ENCODE measurements at regions not wholly inside any gene's neighbourhood (a gene's known extent, or its start where the extent isn't known, plus 50 kb on each side); places are given as distances from the start of the nearest gene placed in this dataset.

DNA sequence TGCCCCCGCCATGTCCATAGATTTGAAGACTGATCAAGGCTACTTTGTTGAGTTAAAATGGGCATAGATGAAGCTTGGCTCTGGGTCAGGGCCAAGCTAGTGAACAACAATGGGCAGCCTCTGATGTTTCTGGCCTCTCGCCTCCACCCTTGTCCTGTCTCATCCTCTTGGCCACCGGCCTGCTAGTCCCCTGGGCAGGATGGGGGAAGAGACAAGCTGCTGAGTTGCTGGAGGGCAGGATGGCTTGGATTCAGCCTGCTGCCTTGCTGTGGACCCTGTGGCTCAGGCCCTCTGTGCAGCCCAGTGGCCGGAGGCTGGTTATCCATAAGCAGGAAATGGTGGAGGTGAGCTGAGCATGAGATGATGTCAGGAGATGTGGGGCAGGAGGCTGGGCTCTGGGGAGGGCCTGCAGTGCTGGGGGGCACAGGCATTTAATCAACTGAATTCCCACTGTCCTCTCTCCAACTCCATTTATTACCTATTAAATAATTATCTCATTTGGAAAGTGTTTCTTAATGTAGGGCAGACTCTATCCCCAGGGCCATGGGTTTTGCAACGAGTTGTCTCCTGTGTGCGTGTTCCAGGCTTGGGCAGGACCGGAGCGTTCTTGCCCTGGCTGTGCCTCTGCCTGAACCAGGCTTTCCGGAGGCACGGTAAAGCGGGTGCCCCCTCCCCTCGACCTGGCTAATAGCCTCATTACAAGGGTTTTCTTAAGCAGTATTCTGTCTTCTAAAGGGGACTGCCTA lies 122.9 kb downstream of the GLI2 start:
- ATAC-seq: no peak
- peak in 1 of 3 donors; percentile 10 for DNase-seq
- Histone ChIP-seq H3K4me3 (no peak overlapping the region), H3K4me1 (ENCODE audit: low read depth) (no peaks in the 10 kb centered on the region), H3K9me3 (no peaks in the 10 kb centered on the region), H3K36me3 (ENCODE audit: low read depth) (no peaks in the 10 kb centered on the region)
- intact Hi-C loops (cut with DNase I, micrococcal nuclease): no loop called here
- TF ChIP-seq, protein P1, sequence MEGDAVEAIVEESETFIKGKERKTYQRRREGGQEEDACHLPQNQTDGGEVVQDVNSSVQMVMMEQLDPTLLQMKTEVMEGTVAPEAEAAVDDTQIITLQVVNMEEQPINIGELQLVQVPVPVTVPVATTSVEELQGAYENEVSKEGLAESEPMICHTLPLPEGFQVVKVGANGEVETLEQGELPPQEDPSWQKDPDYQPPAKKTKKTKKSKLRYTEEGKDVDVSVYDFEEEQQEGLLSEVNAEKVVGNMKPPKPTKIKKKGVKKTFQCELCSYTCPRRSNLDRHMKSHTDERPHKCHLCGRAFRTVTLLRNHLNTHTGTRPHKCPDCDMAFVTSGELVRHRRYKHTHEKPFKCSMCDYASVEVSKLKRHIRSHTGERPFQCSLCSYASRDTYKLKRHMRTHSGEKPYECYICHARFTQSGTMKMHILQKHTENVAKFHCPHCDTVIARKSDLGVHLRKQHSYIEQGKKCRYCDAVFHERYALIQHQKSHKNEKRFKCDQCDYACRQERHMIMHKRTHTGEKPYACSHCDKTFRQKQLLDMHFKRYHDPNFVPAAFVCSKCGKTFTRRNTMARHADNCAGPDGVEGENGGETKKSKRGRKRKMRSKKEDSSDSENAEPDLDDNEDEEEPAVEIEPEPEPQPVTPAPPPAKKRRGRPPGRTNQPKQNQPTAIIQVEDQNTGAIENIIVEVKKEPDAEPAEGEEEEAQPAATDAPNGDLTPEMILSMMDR (IDR thresholded peaks at IDR 0.05): no peak

DNA sequence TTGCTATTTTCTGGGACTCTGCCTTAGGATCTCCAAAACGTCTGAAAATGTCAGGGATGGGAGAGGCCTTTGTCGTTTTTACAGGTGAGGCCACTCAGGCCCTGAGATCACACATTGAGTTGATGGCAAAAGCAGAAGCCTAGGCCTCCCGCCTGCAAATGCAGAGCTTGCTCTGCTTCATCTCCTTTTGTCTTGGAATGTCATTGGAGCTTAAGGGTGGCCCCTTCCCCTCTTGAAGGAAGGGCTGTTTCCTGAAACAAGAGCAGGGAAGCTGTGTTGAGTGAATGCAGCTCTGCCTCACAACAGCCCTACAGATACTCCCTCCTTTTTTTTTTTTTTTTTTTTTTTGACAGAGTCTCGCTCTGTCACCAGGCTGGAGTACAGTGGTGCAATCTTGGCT lies 123.5 kb downstream of the GLI2 start:
- intact Hi-C loops (cut with DNase I, micrococcal nuclease): no loop called here
- H3K4me1 ChIP-seq (ENCODE audit: low read depth): no peaks in the 10 kb centered on the region
- no peak overlapping the region for H3K4me3 ChIP-seq
- H3K9me3 ChIP-seq: no peaks in the 10 kb centered on the region
- ATAC-seq (no peak), DNase-seq (no peak)
- H3K36me3 ChIP-seq (ENCODE audit: low read depth): no peaks in the 10 kb centered on the region
- TF ChIP-seq, protein P1 (IDR thresholded peaks at IDR 0.05): no peak

DNA sequence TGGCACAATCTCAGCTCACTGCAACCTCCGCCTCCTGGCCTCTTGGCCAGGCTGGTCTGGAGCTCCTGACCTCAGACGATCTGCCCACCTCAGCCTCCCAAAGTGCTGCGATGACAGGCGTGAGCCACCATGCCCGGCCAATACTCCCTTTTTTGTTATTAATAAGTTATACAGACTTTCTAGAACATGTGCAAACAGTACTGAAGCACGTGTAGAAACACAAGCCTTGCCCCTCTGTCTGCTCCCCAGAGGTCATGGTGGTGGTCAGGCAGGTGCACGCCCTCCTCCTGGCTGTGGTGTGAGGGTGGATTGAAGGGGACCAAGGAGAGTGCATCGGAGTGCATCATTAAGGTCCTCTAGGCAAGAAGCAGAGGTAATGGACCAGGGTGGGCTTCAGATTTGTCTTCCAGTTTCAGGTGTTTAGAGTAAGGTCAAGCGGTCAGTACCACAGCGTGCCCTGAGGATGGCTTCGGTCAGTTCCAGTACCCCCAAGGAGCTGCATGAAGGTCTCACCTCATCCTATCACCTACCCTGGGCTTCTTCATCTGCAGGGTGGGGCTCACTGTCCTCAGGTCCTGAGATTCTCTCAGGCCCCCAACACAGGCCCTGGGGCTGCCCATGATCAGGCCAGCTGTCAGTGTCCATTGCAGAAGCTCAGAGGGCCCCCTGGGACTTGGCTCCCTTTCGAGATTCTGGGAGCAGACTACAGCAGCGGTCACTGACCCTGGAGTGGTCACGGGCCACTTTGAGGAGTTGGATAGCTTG lies 124.3 kb downstream of the GLI2 start:
- no peaks in the 10 kb centered on the region for H3K4me1 ChIP-seq (ENCODE audit: low read depth)
- ATAC-seq (no peak), DNase-seq (peak in 1 of 3 donors; percentile 6)
- TF ChIP-seq, protein P1 (IDR thresholded peaks at IDR 0.05): no peak
- no peaks in the 10 kb centered on the region for H3K36me3 ChIP-seq (ENCODE audit: low read depth)
- intact Hi-C loops (cut with DNase I, micrococcal nuclease): no loop called here
- H3K9me3 ChIP-seq: no peaks in the 10 kb centered on the region
- H3K4me3 ChIP-seq: no peak overlapping the region

GRCh38 chr2:120860579-120860922 lies 124.9 kb downstream of the GLI2 start:
- no peak overlapping the region for H3K4me3 ChIP-seq
- H3K36me3 ChIP-seq (ENCODE audit: low read depth): no peaks in the 10 kb centered on the region
- H3K9me3 ChIP-seq: no peaks in the 10 kb centered on the region
- DNase-seq: no peak
- TF ChIP-seq, protein P1 (IDR thresholded peaks at IDR 0.05): no peak
- no peaks in the 10 kb centered on the region for H3K4me1 ChIP-seq (ENCODE audit: low read depth)
- no peak for ATAC-seq
- intact Hi-C loops (cut with DNase I, micrococcal nuclease): no loop called here

DNA sequence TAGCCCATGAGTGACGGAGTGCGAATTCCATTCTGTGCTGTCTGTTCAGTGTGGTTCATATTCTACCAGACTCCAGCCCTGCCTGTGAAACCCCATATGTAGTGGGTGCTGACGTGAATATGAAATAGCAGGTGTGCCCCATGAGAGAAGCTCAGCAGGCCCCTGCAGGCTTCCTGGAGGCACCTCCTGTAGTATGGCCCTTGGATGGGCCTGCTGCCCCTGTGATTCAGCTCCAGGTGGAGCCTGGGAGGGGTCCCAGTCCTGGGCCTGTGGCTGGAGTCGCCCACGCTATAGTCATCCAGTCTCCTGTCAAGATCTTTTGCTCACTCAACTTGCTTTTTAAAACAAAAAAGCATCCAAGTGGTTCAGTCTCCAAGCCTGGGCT lies 125.5 kb downstream of the GLI2 start:
- TF ChIP-seq, protein P1 (IDR thresholded peaks at IDR 0.05): no peak
- no peak overlapping the region for H3K4me3 ChIP-seq
- no peaks in the 10 kb centered on the region for H3K9me3 ChIP-seq
- H3K4me1 ChIP-seq (ENCODE audit: low read depth): no peaks in the 10 kb centered on the region
- intact Hi-C loops (cut with DNase I, micrococcal nuclease): no loop called here
- H3K36me3 ChIP-seq (ENCODE audit: low read depth): no peaks in the 10 kb centered on the region
- DNase-seq: peak in 1 of 3 donors; percentile 14
- ATAC-seq: no peak
